B cell (primary cell): ENCODE measurements at regions not wholly inside any gene's neighbourhood (a gene's known extent, or its start where the extent isn't known, plus 50 kb on each side); places are given as distances from the start of the nearest gene placed in this dataset.
"Not testable (repeated sequence)": the region's sequence is repeated elsewhere in the genome, so short reads cannot be mapped to it uniquely, and the experiment has no call there.

ENCODE experiments used
- ATAC-seq: fragments of 200-7000 bp; cut with Tn5 transposase; one replicate; pipeline ENCODE4 v1.10.0; 2021; ENCODE audit warnings: low read depth, mild to moderate bottlenecking, moderate number of reproducible peaks, moderate library complexity
- CTCF ChIA-PET: fragments of 350-600 bp; sonication (Branson Sonifier 250); formaldehyde crosslinking; loops from one replicate; lab custom pipeline; 2021; ENCODE audit warnings: antibody characterized with exemption, inconsistent platforms; lab: Charles Lee
- POLR2A ChIA-PET: fragments of 350-600 bp; sonication (Branson Sonifier 250); formaldehyde crosslinking; loops from one replicate; lab custom pipeline; 2021; ENCODE audit warnings: antibody characterized with exemption; lab: Charles Lee
- DNase-seq: peaks from one replicate; pipeline ENCODE4 v3.0.0; 2013
- H2AFZ ChIP-seq: 2 replicates; pipeline ENCODE4 v1.6.1; 2012; ENCODE audit warnings: mild to moderate bottlenecking, low read depth, low read length; ENCODE audit not compliant: insufficient read depth, poor library complexity, severe bottlenecking
- H3K27ac ChIP-seq, 2 donors: 1 replicate in 1 of 2; 2 replicates in 1 of 2; pipeline ENCODE4 v1.5.1; 2012 to 2013; ENCODE audit warnings: low read length in 2 of 2, mild to moderate bottlenecking in 2 of 2, moderate library complexity in 1 of 2
- H3K27me3 ChIP-seq, 4 experiments: fragments of 200-600 bp in 1 of 4; sonication (generic) in 1 of 4; replicated peaks in 1 of 4; 1 replicate in 2 of 4; 2 replicates in 2 of 4; pipeline versions ENCODE4 v1.6.1 to v1.7.0; 2013 to 2016; ENCODE audit warnings: low read length in 3 of 4, mild to moderate bottlenecking in 2 of 4, mixed read lengths in 1 of 4, moderate library complexity in 1 of 4; ENCODE audit not compliant: insufficient read depth in 4 of 4, control insufficient read depth in 3 of 4; ENCODE audit errors: control extremely low read depth in 1 of 4
- H3K36me3 ChIP-seq, 2 experiments: replicated peaks in 1 of 2; 1 replicate in 1 of 2; 2 replicates in 1 of 2; pipeline versions ENCODE4 v1.6.1 to v1.7.1; 2013; ENCODE audit warnings: low read length in 1 of 2; ENCODE audit not compliant: insufficient read depth in 2 of 2, control insufficient read depth in 1 of 2; ENCODE audit errors: control extremely low read depth in 1 of 2, extremely low read depth in 1 of 2
- H3K4me1 ChIP-seq, 2 donors: fragments of 200-600 bp in 1 of 2; sonication (generic) in 1 of 2; 1 replicate in 1 of 2; 2 replicates in 1 of 2; pipeline versions ENCODE4 v1.5.1 to v1.6.1; 2013 to 2017; ENCODE audit warnings: low read length in 2 of 2; ENCODE audit not compliant: control insufficient read depth in 2 of 2, insufficient read depth in 2 of 2
- H3K4me2 ChIP-seq: replicated peaks from 2 replicates; pipeline ENCODE3; 2012; ENCODE audit warnings: mild to moderate bottlenecking, low read depth, low read length; ENCODE audit not compliant: poor library complexity, severe bottlenecking
- H3K4me3 ChIP-seq, 5 experiments: fragments of 200-600 bp in 1 of 5; sonication (generic) in 1 of 5; 1 replicate in 3 of 5; 2 replicates in 2 of 5; pipeline versions ENCODE4 v1.5.1 to v1.7.0; 2011 to 2016; ENCODE audit warnings: low read length in 4 of 5, mild to moderate bottlenecking in 4 of 5, low read depth in 2 of 5, control low read depth in 1 of 5, moderate library complexity in 1 of 5; ENCODE audit not compliant: insufficient read depth in 1 of 5; ENCODE audit errors: control extremely low read depth in 1 of 5, extremely low read depth in 1 of 5
- H3K79me2 ChIP-seq: fragments of 200-600 bp; sonication (generic); one replicate; pipeline ENCODE4 v1.6.0; 2016; ENCODE audit warnings: low read length; ENCODE audit not compliant: control insufficient read depth, insufficient read depth
- H3K9ac ChIP-seq: fragments of 200-600 bp; sonication (generic); 2 replicates; pipeline ENCODE4 v1.6.1; 2017; ENCODE audit warnings: mild to moderate bottlenecking, low read length, moderate library complexity
- H3K9me3 ChIP-seq, 3 donors: one replicate each; pipeline versions ENCODE4 v1.6.1 to v1.7.1; 2013; ENCODE audit warnings: low read length in 2 of 3; ENCODE audit not compliant: control insufficient read depth in 2 of 3, insufficient read depth in 1 of 3; ENCODE audit errors: control extremely low read depth in 1 of 3
- H4K20me1 ChIP-seq: 2 replicates; pipeline ENCODE4 v1.6.0; 2012; ENCODE audit warnings: mild to moderate bottlenecking, low read length; ENCODE audit not compliant: insufficient read depth, control insufficient read depth, poor library complexity, severe bottlenecking
- H3K27ac Mint-ChIP-seq: one replicate; pipeline ENCODE4 v1.8.0; 2021; ENCODE audit warnings: mixed read lengths
- H3K27me3 Mint-ChIP-seq: one replicate; pipeline ENCODE4 v1.8.0; 2021; ENCODE audit warnings: mixed read lengths
- H3K4me1 Mint-ChIP-seq: one replicate; pipeline ENCODE4 v1.8.0; 2021; ENCODE audit warnings: mixed read lengths
- H3K4me3 Mint-ChIP-seq: one replicate; pipeline ENCODE4 v1.8.0; 2021; ENCODE audit warnings: mixed read lengths
- H3K9me3 Mint-ChIP-seq: one replicate; pipeline ENCODE4 v1.8.0; 2022; ENCODE audit warnings: mixed read lengths; ENCODE audit not compliant: insufficient read depth
- CTCF ChIP-seq: fragments of 200-600 bp; IDR thresholded peaks from one replicate; pipeline ENCODE4 v1.8.0; 2022; ENCODE audit warnings: antibody characterized with exemption, mild to moderate bottlenecking
- EZH2 ChIP-seq: IDR thresholded peaks from 2 replicates; pipeline ENCODE4 v1.6.1; 2012; ENCODE audit warnings: borderline replicate concordance, low read depth, mild to moderate bottlenecking, moderate library complexity, low read length; ENCODE audit not compliant: insufficient read depth, poor library complexity, severe bottlenecking
- WGBS: methylation state at CpG from one replicate; pipeline ENCODE4 v1.1.5; 2013; ENCODE audit warnings: missing lambda C conversion rate; ENCODE audit not compliant: insufficient coverage; 5-methylcytosine and 5-hydroxymethylcytosine counted together
- intact Hi-C: fragments of 100-400 bp; cut with micrococcal nuclease; formaldehyde crosslinking; loops from one replicate; pipeline ENCODE4 v1.10.0; 2022

DNA sequence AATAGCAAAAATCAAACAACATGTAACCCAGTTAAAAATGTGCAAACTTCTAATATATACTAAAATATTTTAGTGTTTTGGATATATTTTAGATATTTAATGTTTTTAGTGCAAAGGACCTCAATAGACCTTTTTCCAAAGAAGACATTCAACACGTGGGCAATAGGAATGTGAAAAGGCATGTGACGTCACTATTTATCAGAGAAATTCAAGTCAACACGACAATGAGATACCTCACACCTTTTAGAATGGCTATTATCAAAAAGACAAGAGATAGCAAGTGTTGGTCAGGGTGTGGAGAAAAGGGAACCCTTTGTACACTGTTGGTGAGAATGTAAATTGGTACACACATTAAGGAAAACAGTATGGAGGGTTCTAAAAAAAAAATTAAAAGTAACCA is 115.6 kb upstream of the FAM47B start:
- no peaks in the 10 kb centered on the region for H3K27me3 ChIP-seq
- ChIA-PET POLR2A (no interaction called here), CTCF (no interaction called here)
- H3K27ac ChIP-seq: no peak overlapping the region
- DNase-seq (no peak), ATAC-seq (no peak)
- Mint-ChIP-seq H3K4me3 (no peak overlapping the region), H3K4me1 (no peaks in the 10 kb centered on the region), H3K27me3 (no peaks in the 10 kb centered on the region), H3K9me3 (no peaks in the 10 kb centered on the region), H3K27ac (no peak overlapping the region)
- no peaks in the 10 kb centered on the region for H3K79me2 ChIP-seq
- no peaks in the 10 kb centered on the region for H3K9me3 ChIP-seq
- WGBS: no CpG with 5 or more reads among the region's 3 CpGs
- H3K4me3 ChIP-seq: no peak overlapping the region
- no peaks in the 10 kb centered on the region for H3K36me3 ChIP-seq
- H3K9ac ChIP-seq: no peak overlapping the region
- no peak for TF ChIP-seq CTCF
- TF ChIP-seq EZH2: no peak
- H3K4me2 ChIP-seq: no peak overlapping the region
- intact Hi-C loops: no loop called here
- H4K20me1 ChIP-seq: no peaks in the 10 kb centered on the region
- no peak overlapping the region for H2AFZ ChIP-seq
- no peaks in the 10 kb centered on the region for H3K4me1 ChIP-seq

- Histone ChIP-seq H2AFZ (no peak overlapping the region), H3K4me3 (no peak overlapping the region), H3K9me3 (peaks cover 0 to 8% (median 0%) of the 10 kb centered on the region in 3 donors), H3K4me2 (no peak overlapping the region), H3K79me2 (no peaks in the 10 kb centered on the region), H3K36me3 (no peaks in the 10 kb centered on the region), H3K27me3 (no peaks in the 10 kb centered on the region), H3K4me1 (no peaks in the 10 kb centered on the region), H4K20me1 (no peaks in the 10 kb centered on the region), H3K27ac (no peak overlapping the region), H3K9ac (no peak overlapping the region)
- DNase-seq (no peak), ATAC-seq (no peak)
- Mint-ChIP-seq H3K4me1 (no peaks in the 10 kb centered on the region), H3K27ac (no peak overlapping the region), H3K9me3 (no peaks in the 10 kb centered on the region), H3K4me3 (no peak overlapping the region), H3K27me3 (no peaks in the 10 kb centered on the region)
- no CpG with 5 or more reads among the region's 3 CpGs for WGBS
- no peak for TF ChIP-seq CTCF
- TF ChIP-seq EZH2: no peak
- intact Hi-C loops: no loop called here
- ChIA-PET CTCF (no interaction called here), POLR2A (no interaction called here)
These were observed 103.1 kb upstream of the FAM47B start for GRCh38 chrX:34839451-34839850.

DNA sequence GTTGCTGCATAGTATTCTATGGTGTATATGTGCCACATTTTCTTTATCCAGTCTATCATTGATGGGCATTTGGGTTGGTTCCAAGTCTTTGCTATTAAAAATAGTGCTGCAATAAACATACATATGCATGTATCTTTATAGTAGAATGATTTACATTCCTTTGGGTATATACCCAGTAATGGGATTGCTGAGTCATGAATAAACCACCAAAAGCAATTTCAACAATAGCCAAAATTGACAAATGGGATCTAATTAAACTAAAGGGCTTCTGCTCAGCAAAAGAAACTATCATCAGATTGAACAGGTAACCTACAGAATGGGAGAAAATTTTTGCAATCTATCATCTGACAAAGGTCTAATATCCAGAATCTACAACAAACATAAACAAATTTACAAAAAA is 101.4 kb upstream of the FAM47B start:
- H3K9me3 Mint-ChIP-seq, H4K20me1 ChIP-seq, H3K27ac Mint-ChIP-seq, H3K4me1 Mint-ChIP-seq, H3K27me3 ChIP-seq, H3K9me3 ChIP-seq, ATAC-seq, H3K4me3 Mint-ChIP-seq, POLR2A ChIA-PET, H2AFZ ChIP-seq, H3K4me3 ChIP-seq, H3K4me2 ChIP-seq, H3K9ac ChIP-seq, H3K36me3 ChIP-seq, H3K79me2 ChIP-seq, H3K27me3 Mint-ChIP-seq, CTCF ChIA-PET, H3K27ac ChIP-seq, H3K4me1 ChIP-seq, intact Hi-C loops, DNase-seq: not testable (repeated sequence)
